Panc1 (cell line): ENCODE measurements at regions not wholly inside any gene's neighbourhood (a gene's known extent, or its start where the extent isn't known, plus 50 kb on each side); places are given as distances from the start of the nearest gene placed in this dataset.

Experiments
- CTCF ChIP-seq: fragments of 450-650 bp; IDR thresholded peaks from 2 replicates; pipeline ENCODE4 v1.5.1; 2017; ENCODE audit warnings: mild to moderate bottlenecking
- POLR2AphosphoS5 ChIP-seq: IDR thresholded peaks from 2 replicates; pipeline ENCODE4 v1.6.1; 2012; ENCODE audit warnings: mild to moderate bottlenecking, low read depth, low read length, moderate library complexity
- REST ChIP-seq, 2 experiments: IDR thresholded peaks; 2 replicates each; pipeline ENCODE4 v1.6.1; 2011 to 2012; ENCODE audit warnings: low read depth in 2 of 2, control low read depth in 1 of 2, low read length in 1 of 2, mild to moderate bottlenecking in 1 of 2, moderate library complexity in 1 of 2; ENCODE audit not compliant: insufficient read depth in 1 of 2
- SIN3A ChIP-seq: IDR thresholded peaks from 2 replicates; pipeline ENCODE4 v1.6.1; 2012; ENCODE audit warnings: low read depth, mild to moderate bottlenecking, low read length, moderate library complexity, borderline replicate concordance; ENCODE audit not compliant: insufficient read depth

- TF ChIP-seq SIN3A, result no peak
- no peak for TF ChIP-seq CTCF
- TF ChIP-seq REST (IDR thresholded peaks at IDR 0.05; ENCODE audit: insufficient read depth in 1 of 2, low read depth in 2 of 2, low read length in 1 of 2), result no peak
- TF ChIP-seq POLR2AphosphoS5, result no peak
Observed at GRCh38 chr7:159196584-159196983, 51.9 kb upstream of the VIPR2 start.
